Activated naive CD8-positive, alpha-beta T cell treated with anti-CD3 and anti-CD28 coated beads, Interleukin-2, amount 50 U/mL, for 24 hours (primary cell): ENCODE measurements at regions not wholly inside any gene's neighbourhood (a gene's known extent, or its start where the extent isn't known, plus 50 kb on each side); places are given as distances from the start of the nearest gene placed in this dataset.
"Not testable (repeated sequence)": the region's sequence is repeated elsewhere in the genome, so short reads cannot be mapped to it uniquely, and the experiment has no call there.

Source experiments
- ATAC-seq: fragments of 150-1000 bp; cut with Tn5 transposase; one replicate; pipeline ENCODE4 v1.10.0; 2021
- DNase-seq: peaks from one replicate; pipeline ENCODE4 v3.0.0; 2021
- H3K27ac Mint-ChIP-seq: one replicate; pipeline ENCODE4 v1.8.0; 2021; ENCODE audit warnings: mild to moderate bottlenecking, mixed read lengths
- H3K27me3 Mint-ChIP-seq: one replicate; pipeline ENCODE4 v1.8.0; 2021; ENCODE audit warnings: mixed read lengths
- H3K36me3 Mint-ChIP-seq: one replicate; pipeline ENCODE4 v1.8.0; 2021; ENCODE audit warnings: low read depth, mixed read lengths
- H3K4me1 Mint-ChIP-seq: one replicate; pipeline ENCODE4 v1.8.0; 2021; ENCODE audit warnings: mixed read lengths
- H3K4me3 Mint-ChIP-seq: one replicate; pipeline ENCODE4 v1.8.0; 2021; ENCODE audit warnings: mild to moderate bottlenecking, moderate library complexity, mixed read lengths
- H3K9me3 Mint-ChIP-seq: one replicate; pipeline ENCODE4 v1.8.0; 2021; ENCODE audit warnings: mixed read lengths

GRCh38 chr18:71431171-71431570, 1113.0 kb downstream of the CBLN2 start:
- H3K4me3 Mint-ChIP-seq = no peak overlapping the region
- no peaks in the 10 kb centered on the region for H3K4me1 Mint-ChIP-seq
- H3K36me3 Mint-ChIP-seq = no peaks in the 10 kb centered on the region
- no peaks in the 10 kb centered on the region for H3K27me3 Mint-ChIP-seq
- no peak for DNase-seq
- ATAC-seq = no peak
- no peak overlapping the region for H3K27ac Mint-ChIP-seq
- no peaks in the 10 kb centered on the region for H3K9me3 Mint-ChIP-seq

DNA sequence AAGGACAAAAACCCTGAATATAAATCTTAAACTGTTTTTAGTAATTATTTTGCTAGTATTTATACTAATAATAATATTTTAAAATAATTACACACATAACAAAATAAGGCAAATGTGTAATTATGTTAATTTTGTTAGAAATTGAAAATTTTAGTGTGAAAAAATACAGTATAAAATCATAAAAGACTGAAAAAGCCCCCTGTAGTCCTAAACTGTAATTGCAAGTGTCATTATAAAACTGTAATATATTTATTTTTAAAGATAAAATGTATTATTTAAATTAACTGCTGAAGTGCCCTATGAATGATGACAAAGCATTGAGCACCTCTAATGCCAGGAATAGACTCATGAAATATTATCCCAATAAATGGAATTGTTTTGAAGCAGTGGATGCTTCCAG, 1117.7 kb downstream of the CBLN2 start:
- Mint-ChIP-seq H3K36me3 (no peaks in the 10 kb centered on the region), H3K4me3 (no peak overlapping the region), H3K27ac (no peak overlapping the region), H3K4me1 (no peaks in the 10 kb centered on the region), H3K9me3 (peaks cover 5% of the 10 kb centered on the region), H3K27me3 (no peaks in the 10 kb centered on the region)
- ATAC-seq (no peak), DNase-seq (no peak)

- H3K4me1 Mint-ChIP-seq = no peaks in the 10 kb centered on the region
- no peaks in the 10 kb centered on the region for H3K36me3 Mint-ChIP-seq
- ATAC-seq (no peak), DNase-seq (no peak)
- H3K27me3 Mint-ChIP-seq = no peaks in the 10 kb centered on the region
- H3K27ac Mint-ChIP-seq = no peak overlapping the region
- no peaks in the 10 kb centered on the region for H3K9me3 Mint-ChIP-seq
- H3K4me3 Mint-ChIP-seq = no peak overlapping the region
Measured at GRCh38 chr18:71405169-71405809, 1116.4 kb downstream of the SOCS6 start.

GRCh38 chr18:71403501-71403900, 1114.7 kb downstream of the SOCS6 start:
- Mint-ChIP-seq H3K36me3 (no peaks in the 10 kb centered on the region), H3K4me1 (no peaks in the 10 kb centered on the region), H3K27me3 (no peaks in the 10 kb centered on the region), H3K9me3 (no peaks in the 10 kb centered on the region), H3K4me3 (no peak overlapping the region), H3K27ac (no peak overlapping the region)
- ATAC-seq (no peak), DNase-seq (no peak)

- H3K27me3 Mint-ChIP-seq = no peaks in the 10 kb centered on the region
- no peak overlapping the region for H3K27ac Mint-ChIP-seq
- no peak for DNase-seq
- no peaks in the 10 kb centered on the region for H3K4me1 Mint-ChIP-seq
- no peaks in the 10 kb centered on the region for H3K9me3 Mint-ChIP-seq
- H3K4me3 Mint-ChIP-seq = no peak overlapping the region
- H3K36me3 Mint-ChIP-seq = no peaks in the 10 kb centered on the region
- ATAC-seq = no peak
Measured at GRCh38 chr18:71398531-71398930, 1109.7 kb downstream of the SOCS6 start.

DNA sequence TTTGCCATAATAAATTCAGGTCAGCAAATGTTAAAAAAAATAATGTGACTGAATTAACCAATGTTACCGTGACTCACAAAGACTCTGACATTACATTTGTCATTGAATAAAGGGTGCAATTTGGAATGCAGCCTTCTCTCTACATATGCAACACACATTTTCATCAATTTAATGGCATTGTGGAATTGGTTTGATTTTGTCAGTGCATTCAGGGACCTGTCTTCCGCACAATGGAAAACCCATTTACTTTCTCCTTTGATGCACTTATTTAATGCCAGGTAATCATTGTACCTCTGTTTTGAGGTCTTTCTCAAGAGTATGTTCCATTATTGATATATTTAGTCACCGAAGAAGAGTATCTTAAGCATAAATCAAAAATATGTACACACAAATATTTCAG, 1099.3 kb downstream of the SOCS6 start:
- H3K36me3 Mint-ChIP-seq = no peaks in the 10 kb centered on the region
- DNase-seq (no peak), ATAC-seq (no peak)
- no peak overlapping the region for H3K27ac Mint-ChIP-seq
- H3K4me1 Mint-ChIP-seq = no peaks in the 10 kb centered on the region
- H3K4me3 Mint-ChIP-seq = no peak overlapping the region
- H3K27me3 Mint-ChIP-seq = no peaks in the 10 kb centered on the region
- H3K9me3 Mint-ChIP-seq = no peaks in the 10 kb centered on the region

DNA sequence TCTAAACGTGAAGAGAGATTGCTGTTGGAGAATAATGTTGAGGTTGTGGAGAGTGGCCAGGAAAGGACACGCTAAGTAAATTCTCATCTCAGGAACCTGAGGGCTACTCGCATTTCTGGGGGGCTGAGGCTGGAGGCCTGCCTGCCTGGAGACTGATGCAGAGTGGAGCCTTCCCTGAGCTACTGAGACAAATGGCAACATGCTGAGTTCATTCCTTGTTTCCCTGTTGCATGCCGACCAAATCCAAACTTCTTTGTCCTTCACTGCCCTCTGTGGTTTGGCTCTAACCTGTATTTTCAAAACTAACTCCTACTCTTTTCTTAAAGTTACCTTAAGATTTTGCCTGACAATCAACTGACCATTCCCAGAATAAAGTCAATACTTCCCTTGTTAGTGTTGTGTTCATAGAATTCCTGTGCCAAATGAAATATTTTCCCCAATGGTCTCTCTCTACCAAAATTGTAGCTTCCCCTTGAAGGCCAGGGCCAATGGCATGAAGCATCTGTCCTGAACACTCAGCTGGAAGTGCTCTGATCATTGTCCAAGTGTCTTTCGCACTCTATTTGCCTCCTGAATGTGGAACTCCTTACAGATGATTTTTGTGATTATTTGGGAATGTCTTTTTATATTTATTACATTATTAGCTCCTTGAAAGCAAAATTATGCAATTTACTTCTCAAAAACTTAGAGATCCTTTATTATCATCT, 1085.6 kb downstream of the SOCS6 start:
- DNase-seq (no peak), ATAC-seq (no peak)
- Mint-ChIP-seq H3K4me1 (no peaks in the 10 kb centered on the region), H3K27ac (no peak overlapping the region), H3K36me3 (no peaks in the 10 kb centered on the region), H3K4me3 (no peak overlapping the region), H3K27me3 (no peaks in the 10 kb centered on the region), H3K9me3 (no peaks in the 10 kb centered on the region)

- H3K4me3 Mint-ChIP-seq = no peak overlapping the region
Measured at GRCh38 chr18:71371951-71372605, 1083.2 kb downstream of the SOCS6 start.

GRCh38 chr18:71370671-71371445, 1082.0 kb downstream of the SOCS6 start:
- peaks cover 18% of the 10 kb centered on the region for H3K9me3 Mint-ChIP-seq

More at GRCh38 chr18:71371951-71372605, 1083.2 kb downstream of the SOCS6 start:
- Mint-ChIP-seq H3K36me3 (no peaks in the 10 kb centered on the region), H3K4me1 (no peaks in the 10 kb centered on the region), H3K9me3 (peaks cover 8% of the 10 kb centered on the region), H3K27ac (no peak overlapping the region), H3K27me3 (no peaks in the 10 kb centered on the region)
- DNase-seq (no peak), ATAC-seq (no peak)

DNA sequence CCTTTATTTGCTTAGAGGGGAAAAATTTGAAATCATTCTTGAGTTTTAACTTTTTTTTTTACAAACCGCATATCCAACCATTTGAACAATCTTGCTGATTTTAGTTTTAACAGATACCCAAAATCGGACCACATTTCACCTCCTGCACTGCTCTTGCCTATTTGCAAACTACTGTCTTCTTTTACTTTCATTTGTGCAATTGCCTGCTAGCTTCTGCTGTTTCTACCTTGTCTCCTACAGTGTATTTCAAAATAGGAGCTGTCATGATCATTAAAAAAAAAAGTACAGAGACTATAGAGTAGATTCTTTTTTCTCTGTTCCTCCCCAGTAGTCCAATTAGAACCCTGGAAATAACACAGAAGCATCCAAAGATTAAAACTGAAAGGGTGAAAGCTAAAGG, 1081.2 kb downstream of the SOCS6 start:
- ATAC-seq = no peak
- H3K36me3 Mint-ChIP-seq = no peaks in the 10 kb centered on the region
- H3K9me3 Mint-ChIP-seq = peaks cover 22% of the 10 kb centered on the region
- no peak overlapping the region for H3K4me3 Mint-ChIP-seq
- H3K27ac Mint-ChIP-seq = no peak overlapping the region
- no peaks in the 10 kb centered on the region for H3K4me1 Mint-ChIP-seq
- no peaks in the 10 kb centered on the region for H3K27me3 Mint-ChIP-seq
- DNase-seq = no peak

More at GRCh38 chr18:71370671-71371445, 1082.0 kb downstream of the SOCS6 start:
- no peak overlapping the region for H3K4me3 Mint-ChIP-seq
- H3K27ac Mint-ChIP-seq = no peak overlapping the region
- DNase-seq = no peak
- H3K36me3 Mint-ChIP-seq = no peaks in the 10 kb centered on the region
- ATAC-seq = no peak
- H3K27me3 Mint-ChIP-seq = no peaks in the 10 kb centered on the region
- H3K4me1 Mint-ChIP-seq = no peaks in the 10 kb centered on the region

- Mint-ChIP-seq H3K4me1 (no peaks in the 10 kb centered on the region), H3K27ac (no peak overlapping the region), H3K4me3 (no peak overlapping the region), H3K27me3 (no peaks in the 10 kb centered on the region), H3K36me3 (no peaks in the 10 kb centered on the region), H3K9me3 (peaks cover 24% of the 10 kb centered on the region)
- no peak for ATAC-seq
- DNase-seq = no peak
Measured at GRCh38 chr18:71362140-71362539, 1073.3 kb downstream of the SOCS6 start.

- H3K4me1 Mint-ChIP-seq, H3K27me3 Mint-ChIP-seq, H3K36me3 Mint-ChIP-seq, DNase-seq, H3K27ac Mint-ChIP-seq, ATAC-seq, H3K9me3 Mint-ChIP-seq, H3K4me3 Mint-ChIP-seq: not testable (repeated sequence)
Measured at GRCh38 chr18:71355599-71355998, 1066.8 kb downstream of the SOCS6 start.

DNA sequence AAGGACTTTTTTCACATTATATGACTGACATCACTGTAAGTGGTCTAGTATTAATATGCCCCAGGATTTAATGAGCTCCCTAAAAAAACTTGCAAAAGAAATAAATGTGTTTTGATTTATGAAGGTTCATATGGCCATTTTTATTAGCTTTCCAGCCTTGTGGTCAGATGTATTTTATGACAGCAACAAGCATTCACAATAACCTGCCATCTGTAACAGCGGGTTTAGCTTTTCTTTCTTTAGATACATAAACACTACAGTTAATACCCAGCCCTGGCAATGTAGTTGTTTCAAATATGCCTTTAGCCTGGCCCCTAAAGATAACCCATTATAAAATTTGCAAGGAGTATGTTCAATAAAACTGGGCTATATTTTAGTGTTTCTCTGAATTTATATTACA, 1063.8 kb downstream of the SOCS6 start:
- no peak overlapping the region for H3K27ac Mint-ChIP-seq
- no peak for DNase-seq
- H3K4me3 Mint-ChIP-seq = no peak overlapping the region
- H3K27me3 Mint-ChIP-seq = no peaks in the 10 kb centered on the region
- no peaks in the 10 kb centered on the region for H3K36me3 Mint-ChIP-seq
- H3K9me3 Mint-ChIP-seq = no peaks in the 10 kb centered on the region
- no peak for ATAC-seq
- H3K4me1 Mint-ChIP-seq = no peaks in the 10 kb centered on the region

DNA sequence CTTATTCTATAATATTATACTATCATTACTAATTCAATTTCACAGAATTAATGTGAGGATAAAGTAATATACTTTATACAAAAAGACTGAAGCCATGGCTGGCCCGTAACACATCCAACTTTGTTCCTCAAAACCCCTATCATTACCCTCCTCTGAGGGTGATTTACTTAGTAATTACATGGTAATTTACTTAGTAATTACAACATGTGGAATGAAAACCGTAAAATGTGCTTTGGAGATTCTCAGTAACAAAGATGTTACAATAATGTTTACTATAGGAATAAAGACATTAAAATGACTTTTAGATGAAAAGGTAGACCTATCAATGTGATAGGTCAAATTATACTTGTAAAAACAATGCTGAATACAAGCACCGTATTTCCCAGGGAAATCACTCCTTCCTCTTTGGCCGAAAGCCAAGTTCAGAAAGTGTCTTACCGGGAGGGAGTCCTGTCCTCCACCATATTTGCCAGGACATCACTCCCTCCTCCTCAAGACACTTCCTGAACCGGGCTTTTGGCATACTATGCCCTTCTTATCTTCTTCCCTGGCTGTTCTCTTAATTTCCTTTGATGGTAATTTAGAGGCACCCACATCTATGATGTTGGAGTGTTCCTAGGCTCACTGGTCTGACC, 1047.8 kb downstream of the SOCS6 start:
- Mint-ChIP-seq H3K4me1 (no peaks in the 10 kb centered on the region), H3K27me3 (no peaks in the 10 kb centered on the region), H3K27ac (no peak overlapping the region), H3K9me3 (no peaks in the 10 kb centered on the region), H3K36me3 (no peaks in the 10 kb centered on the region), H3K4me3 (no peak overlapping the region)
- ATAC-seq (no peak), DNase-seq (no peak)
